ENCODE measurements at regions not wholly inside any gene's neighbourhood (a gene's known extent, or its start where the extent isn't known, plus 50 kb on each side); places are given as distances from the start of the nearest gene placed in this dataset.
"Not testable (repeated sequence)": the region's sequence is repeated elsewhere in the genome, so short reads cannot be mapped to it uniquely, and the experiment has no call there.

DNA sequence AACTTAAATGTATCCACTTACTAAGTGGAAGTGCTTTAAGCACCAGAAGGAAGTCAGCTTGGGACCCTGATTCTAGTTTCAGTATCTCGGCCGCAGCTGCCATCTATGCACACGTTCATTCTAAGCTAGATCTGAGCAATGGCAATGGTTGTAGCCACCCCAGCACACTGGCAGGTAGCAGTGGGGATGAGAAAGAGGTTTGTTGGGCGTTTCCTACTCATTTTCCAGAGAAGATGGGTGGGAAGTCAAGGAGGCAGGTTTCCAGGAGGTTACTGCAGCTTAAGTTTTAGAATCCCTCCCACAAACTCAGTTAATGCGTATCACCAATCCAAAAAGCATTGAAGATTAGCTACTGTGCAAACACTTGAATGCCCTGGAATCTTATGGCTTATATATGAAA is 114.2 kb upstream of the TSC22D1 start:
- Histone ChIP-seq H3K27me3 (ENCODE audit: insufficient read depth, low read length, poor library complexity) (peaks cover 8% of the 10 kb centered on the region), H4K20me1 (ENCODE audit: insufficient read depth, low read length) (no peaks in the 10 kb centered on the region), H3K36me3 (ENCODE audit: insufficient read depth, low read length) (no peaks in the 10 kb centered on the region), H3K4me2 (ENCODE audit: insufficient read depth, low read length) (no peak overlapping the region), H3K4me1 (ENCODE audit: insufficient read depth, low read length) (peaks cover 8% of the 10 kb centered on the region), H3K27ac (ENCODE audit: low read length) (no peak overlapping the region), H3K4me3 (ENCODE audit: low read depth in 1 of 2, low read length in 2 of 2) (no peak overlapping the region), H3K9ac (ENCODE audit: low read depth, low read length) (no peak overlapping the region), H2AFZ (ENCODE audit: low read depth, low read length) (no peak overlapping the region), H3K79me2 (ENCODE audit: insufficient read depth, low read length) (no peaks in the 10 kb centered on the region), H3K9me3 (ENCODE audit: insufficient read depth, low read length, severe bottlenecking) (peaks cover 7% of the 10 kb centered on the region)
- TF ChIP-seq EZH2 (IDR thresholded peaks at IDR 0.05; ENCODE audit: borderline replicate concordance, low read depth, low read length, severe bottlenecking), result no peak
- TF ChIP-seq CTCF (IDR thresholded peaks at IDR 0.05; ENCODE audit: borderline replicate concordance, extremely low read depth, low read length, poor library complexity, severe bottlenecking), result no peak
- ATAC-seq (ENCODE audit: insufficient read depth, low read depth) (no peak), DNase-seq (no peak)

- Histone ChIP-seq H3K27ac (ENCODE audit: low read length) (no peak overlapping the region), H2AFZ (ENCODE audit: low read depth, low read length) (no peak overlapping the region), H3K27me3 (ENCODE audit: insufficient read depth, low read length, poor library complexity) (peaks cover 2% of the 10 kb centered on the region), H3K9me3 (ENCODE audit: insufficient read depth, low read length, severe bottlenecking) (peaks cover 7% of the 10 kb centered on the region), H4K20me1 (ENCODE audit: insufficient read depth, low read length) (no peaks in the 10 kb centered on the region), H3K36me3 (ENCODE audit: insufficient read depth, low read length) (no peaks in the 10 kb centered on the region), H3K4me2 (ENCODE audit: insufficient read depth, low read length) (no peak overlapping the region), H3K9ac (ENCODE audit: low read depth, low read length) (no peak overlapping the region), H3K79me2 (ENCODE audit: insufficient read depth, low read length) (no peaks in the 10 kb centered on the region), H3K4me3 (ENCODE audit: low read depth in 1 of 2, low read length in 2 of 2) (no peak overlapping the region), H3K4me1 (ENCODE audit: insufficient read depth, low read length) (peaks cover 9% of the 10 kb centered on the region)
- ATAC-seq (ENCODE audit: insufficient read depth, low read depth) (no peak), DNase-seq (no peak)
- TF ChIP-seq CTCF (IDR thresholded peaks at IDR 0.05; ENCODE audit: borderline replicate concordance, extremely low read depth, low read length, poor library complexity, severe bottlenecking) (no peak), EZH2 (IDR thresholded peaks at IDR 0.05; ENCODE audit: borderline replicate concordance, low read depth, low read length, severe bottlenecking) (no peak)
These were observed 112.5 kb upstream of the TSC22D1 start for GRCh38 chr13:44688652-44689051.

DNA sequence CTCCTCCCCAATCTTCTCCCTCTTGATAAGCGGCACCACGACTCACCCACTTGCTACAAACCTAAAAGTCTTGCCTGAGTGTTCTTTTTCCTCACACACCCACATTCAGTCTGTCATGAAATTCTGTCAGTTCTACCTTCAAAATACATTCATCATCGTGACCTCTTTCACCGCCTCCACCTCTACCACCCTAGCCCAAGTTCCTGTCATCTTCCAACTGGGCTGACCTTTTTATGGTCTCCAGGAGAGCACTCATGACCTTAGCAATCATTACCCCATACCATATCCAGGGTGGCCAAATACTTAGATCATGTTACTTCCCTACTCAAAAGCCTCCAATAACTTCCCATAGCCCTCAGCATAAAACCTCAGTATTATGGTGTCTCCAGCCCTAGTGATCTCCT is 110.4 kb upstream of the TSC22D1 start:
- H3K4me1 ChIP-seq (ENCODE audit: insufficient read depth, low read length), result peaks cover 9% of the 10 kb centered on the region
- H3K4me3 ChIP-seq (ENCODE audit: low read depth in 1 of 2, low read length in 2 of 2), result no peak overlapping the region
- TF ChIP-seq CTCF (IDR thresholded peaks at IDR 0.05; ENCODE audit: borderline replicate concordance, extremely low read depth, low read length, poor library complexity, severe bottlenecking), result no peak
- TF ChIP-seq EZH2 (IDR thresholded peaks at IDR 0.05; ENCODE audit: borderline replicate concordance, low read depth, low read length, severe bottlenecking), result no peak
- H2AFZ ChIP-seq (ENCODE audit: low read depth, low read length), result no peak overlapping the region
- no peak overlapping the region for H3K9ac ChIP-seq (ENCODE audit: low read depth, low read length)
- DNase-seq (no peak), ATAC-seq (ENCODE audit: insufficient read depth, low read depth) (no peak)
- H3K79me2 ChIP-seq (ENCODE audit: insufficient read depth, low read length), result no peaks in the 10 kb centered on the region
- no peak overlapping the region for H3K4me2 ChIP-seq (ENCODE audit: insufficient read depth, low read length)
- H3K36me3 ChIP-seq (ENCODE audit: insufficient read depth, low read length), result no peaks in the 10 kb centered on the region
- no peak overlapping the region for H3K27ac ChIP-seq (ENCODE audit: low read length)
- H4K20me1 ChIP-seq (ENCODE audit: insufficient read depth, low read length), result no peaks in the 10 kb centered on the region
- peaks cover 7% of the 10 kb centered on the region for H3K9me3 ChIP-seq (ENCODE audit: insufficient read depth, low read length, severe bottlenecking)
- no peaks in the 10 kb centered on the region for H3K27me3 ChIP-seq (ENCODE audit: insufficient read depth, low read length, poor library complexity)

DNA sequence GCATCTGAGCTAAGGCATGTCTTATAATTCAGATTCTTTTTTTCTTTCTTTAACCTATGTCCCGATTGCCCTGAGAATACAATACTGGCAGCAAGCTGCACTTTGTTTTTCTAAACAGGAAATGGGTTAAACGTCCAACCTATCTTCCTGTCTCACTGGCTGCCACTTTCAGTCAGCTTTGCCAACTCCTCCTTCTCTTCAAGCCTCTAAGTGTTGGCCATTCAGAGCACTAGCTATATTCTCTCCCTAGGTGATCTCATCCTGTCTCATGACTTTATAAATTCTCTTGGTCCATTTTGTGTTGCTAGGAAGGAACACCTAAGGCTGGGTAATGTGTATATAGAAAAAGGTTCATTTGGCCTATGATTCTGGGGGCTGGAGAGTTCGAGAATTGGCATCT is 109.5 kb upstream of the TSC22D1 start:
- DNase-seq, result peak; percentile 36
- no peak for TF ChIP-seq CTCF (IDR thresholded peaks at IDR 0.05; ENCODE audit: borderline replicate concordance, extremely low read depth, low read length, poor library complexity, severe bottlenecking)
- no peak for TF ChIP-seq EZH2 (IDR thresholded peaks at IDR 0.05; ENCODE audit: borderline replicate concordance, low read depth, low read length, severe bottlenecking)
- Histone ChIP-seq H3K9ac (ENCODE audit: low read depth, low read length) (no peak overlapping the region), H3K36me3 (ENCODE audit: insufficient read depth, low read length) (no peaks in the 10 kb centered on the region), H3K4me1 (ENCODE audit: insufficient read depth, low read length) (peaks cover 9% of the 10 kb centered on the region), H3K27me3 (ENCODE audit: insufficient read depth, low read length, poor library complexity) (no peaks in the 10 kb centered on the region), H3K9me3 (ENCODE audit: insufficient read depth, low read length, severe bottlenecking) (peaks cover 11% of the 10 kb centered on the region), H3K4me2 (ENCODE audit: insufficient read depth, low read length) (no peak overlapping the region), H2AFZ (ENCODE audit: low read depth, low read length) (no peak overlapping the region), H3K27ac (ENCODE audit: low read length) (0 out of 2 replicates have a peak overlapping the region, but pooled peaks have one; percentile 23), H3K79me2 (ENCODE audit: insufficient read depth, low read length) (no peaks in the 10 kb centered on the region), H3K4me3 (ENCODE audit: low read depth in 1 of 2, low read length in 2 of 2) (no peak overlapping the region), H4K20me1 (ENCODE audit: insufficient read depth, low read length) (no peaks in the 10 kb centered on the region)
- ATAC-seq (ENCODE audit: insufficient read depth, low read depth), result peak; percentile 96

DNA sequence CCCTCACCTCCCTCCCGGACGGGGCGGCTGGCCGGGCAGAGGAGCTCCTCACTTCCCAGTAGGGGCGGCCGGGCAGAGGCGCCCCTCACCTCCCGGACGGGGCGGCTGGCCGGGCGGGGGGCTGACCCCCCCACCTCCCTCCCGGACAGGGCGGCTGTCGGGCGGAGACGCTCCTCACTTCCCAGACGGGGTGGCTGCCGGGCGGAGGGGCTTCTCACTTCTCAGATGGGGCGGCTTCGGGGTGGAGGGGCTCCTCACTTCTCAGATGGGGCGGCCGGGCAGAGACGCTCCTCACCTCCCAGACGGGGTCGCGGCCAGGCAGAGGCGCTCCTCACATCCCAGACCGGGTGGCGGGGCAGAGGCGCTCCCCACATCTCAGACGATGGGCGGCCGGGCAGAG is 106.3 kb upstream of the TSC22D1 start:
- H3K79me2 ChIP-seq (ENCODE audit: insufficient read depth, low read length); H3K4me1 ChIP-seq (ENCODE audit: insufficient read depth, low read length); H3K27me3 ChIP-seq (ENCODE audit: insufficient read depth, low read length, poor library complexity); H3K27ac ChIP-seq (ENCODE audit: low read length); H4K20me1 ChIP-seq (ENCODE audit: insufficient read depth, low read length); H3K36me3 ChIP-seq (ENCODE audit: insufficient read depth, low read length); H3K4me2 ChIP-seq (ENCODE audit: insufficient read depth, low read length); ATAC-seq (ENCODE audit: insufficient read depth, low read depth); DNase-seq; H2AFZ ChIP-seq (ENCODE audit: low read depth, low read length); H3K4me3 ChIP-seq (ENCODE audit: low read depth in 1 of 2, low read length in 2 of 2); H3K9ac ChIP-seq (ENCODE audit: low read depth, low read length): not testable (repeated sequence)
- peaks cover 11% of the 10 kb centered on the region for H3K9me3 ChIP-seq (ENCODE audit: insufficient read depth, low read length, severe bottlenecking)
